ENCODE measurements at regions not wholly inside any gene's neighbourhood (a gene's known extent, or its start where the extent isn't known, plus 50 kb on each side); places are given as distances from the start of the nearest gene placed in this dataset.

DNA sequence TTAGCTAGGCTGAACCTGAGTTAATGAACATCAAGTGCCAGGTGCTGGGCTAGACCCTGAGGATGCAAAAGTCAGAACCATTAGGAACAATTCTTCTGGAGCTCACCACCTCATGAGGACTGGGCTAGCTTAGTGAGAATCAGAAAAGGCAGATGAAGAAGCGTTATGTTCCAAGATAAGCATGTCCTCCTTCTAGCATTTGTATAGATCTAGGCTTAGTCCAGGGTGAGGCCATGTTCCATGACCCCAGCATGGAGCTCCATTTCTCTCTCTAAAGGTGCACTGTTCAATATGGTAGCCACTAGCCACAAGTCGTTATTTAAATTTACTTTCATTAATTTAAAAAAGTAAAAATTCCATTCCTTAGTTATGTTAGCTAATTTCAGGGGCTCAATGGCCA is 365.3 kb upstream of the CCL2 start:
- Histone ChIP-seq H3K4me3 (ENCODE audit: low read depth, low read length) (no peak overlapping the region), H3K36me3 (no peaks in the 10 kb centered on the region), H3K9me3 (no peaks in the 10 kb centered on the region), H3K4me1 (peaks cover 11% of the 10 kb centered on the region), H3K27me3 (no peaks in the 10 kb centered on the region)
- no peak for DNase-seq
- TF ChIP-seq, protein P1, sequence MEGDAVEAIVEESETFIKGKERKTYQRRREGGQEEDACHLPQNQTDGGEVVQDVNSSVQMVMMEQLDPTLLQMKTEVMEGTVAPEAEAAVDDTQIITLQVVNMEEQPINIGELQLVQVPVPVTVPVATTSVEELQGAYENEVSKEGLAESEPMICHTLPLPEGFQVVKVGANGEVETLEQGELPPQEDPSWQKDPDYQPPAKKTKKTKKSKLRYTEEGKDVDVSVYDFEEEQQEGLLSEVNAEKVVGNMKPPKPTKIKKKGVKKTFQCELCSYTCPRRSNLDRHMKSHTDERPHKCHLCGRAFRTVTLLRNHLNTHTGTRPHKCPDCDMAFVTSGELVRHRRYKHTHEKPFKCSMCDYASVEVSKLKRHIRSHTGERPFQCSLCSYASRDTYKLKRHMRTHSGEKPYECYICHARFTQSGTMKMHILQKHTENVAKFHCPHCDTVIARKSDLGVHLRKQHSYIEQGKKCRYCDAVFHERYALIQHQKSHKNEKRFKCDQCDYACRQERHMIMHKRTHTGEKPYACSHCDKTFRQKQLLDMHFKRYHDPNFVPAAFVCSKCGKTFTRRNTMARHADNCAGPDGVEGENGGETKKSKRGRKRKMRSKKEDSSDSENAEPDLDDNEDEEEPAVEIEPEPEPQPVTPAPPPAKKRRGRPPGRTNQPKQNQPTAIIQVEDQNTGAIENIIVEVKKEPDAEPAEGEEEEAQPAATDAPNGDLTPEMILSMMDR (IDR thresholded peaks at IDR 0.05; ENCODE audit: low read depth, low read length) = no peak

DNA sequence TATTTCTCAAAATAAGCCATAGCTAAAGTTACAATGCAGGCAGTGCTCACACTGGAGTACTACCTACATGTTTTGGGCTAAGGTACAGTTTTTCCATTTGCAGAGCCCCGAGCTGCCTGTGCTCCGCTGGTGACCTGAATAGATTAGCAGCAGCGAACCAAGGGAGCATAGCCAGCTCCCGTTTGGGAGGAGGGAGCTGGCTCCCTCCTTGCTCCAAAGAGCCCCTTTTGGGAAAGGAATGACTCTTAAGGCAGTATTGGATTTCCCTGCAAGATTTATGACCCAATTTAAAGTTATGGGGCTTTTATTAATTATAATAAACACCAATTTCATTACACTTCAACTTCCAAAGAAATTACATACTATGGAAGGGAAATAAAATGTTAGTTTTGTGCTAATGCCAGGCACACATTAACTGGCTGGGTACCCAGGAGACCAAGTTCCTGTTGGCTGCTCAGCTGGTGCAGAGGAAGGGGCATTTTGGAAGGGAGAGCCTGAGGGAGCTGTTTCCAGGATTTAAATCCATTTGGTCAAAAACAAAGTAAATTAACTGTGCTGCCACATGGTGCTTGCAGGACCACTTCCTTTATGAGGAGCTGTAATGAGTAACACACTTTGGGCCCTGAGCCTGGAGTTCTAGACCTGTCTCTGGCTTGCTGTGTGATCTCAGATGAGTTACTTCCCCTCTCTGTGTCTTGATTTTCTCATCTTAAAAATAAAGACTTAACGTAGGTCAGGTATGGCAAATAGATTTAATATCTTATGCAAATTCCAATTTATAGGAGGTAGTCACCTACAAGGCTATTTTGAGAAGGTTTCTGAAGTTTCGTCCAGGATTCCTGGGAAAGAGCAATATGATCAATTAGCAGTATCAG is 362.1 kb upstream of the CCL2 start:
- Histone ChIP-seq H3K27me3 (no peaks in the 10 kb centered on the region), H3K36me3 (no peaks in the 10 kb centered on the region), H3K9me3 (no peaks in the 10 kb centered on the region), H3K4me1 (peaks cover 11% of the 10 kb centered on the region), H3K4me3 (ENCODE audit: low read depth, low read length) (no peak overlapping the region)
- TF ChIP-seq, protein P1 (IDR thresholded peaks at IDR 0.05; ENCODE audit: low read depth, low read length) = no peak
- no peak for DNase-seq

DNA sequence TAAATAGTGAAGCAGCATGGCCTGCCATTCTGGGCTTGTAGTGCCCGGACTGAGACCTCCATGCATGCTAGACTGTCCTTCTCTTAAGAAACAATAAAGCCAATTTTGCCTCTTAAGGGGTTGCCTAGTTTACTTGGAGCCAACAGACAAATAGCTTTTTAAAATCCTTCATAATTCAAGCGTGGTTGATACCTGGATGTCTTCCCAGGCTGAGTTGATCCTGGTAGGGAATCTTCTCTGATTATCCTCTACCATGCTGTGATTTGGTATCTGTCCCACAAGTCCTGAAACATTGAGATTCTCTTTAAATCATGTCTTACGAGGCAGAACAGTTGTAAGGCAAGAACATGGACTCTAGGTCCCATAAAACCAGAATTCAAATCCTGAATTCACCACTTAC is 359.6 kb upstream of the CCL2 start:
- H3K27me3 ChIP-seq = no peaks in the 10 kb centered on the region
- no peaks in the 10 kb centered on the region for H3K36me3 ChIP-seq
- no peak for DNase-seq
- no peaks in the 10 kb centered on the region for H3K4me1 ChIP-seq
- TF ChIP-seq, protein P1 (IDR thresholded peaks at IDR 0.05; ENCODE audit: low read depth, low read length) = no peak
- no peak overlapping the region for H3K4me3 ChIP-seq (ENCODE audit: low read depth, low read length)
- no peaks in the 10 kb centered on the region for H3K9me3 ChIP-seq

DNA sequence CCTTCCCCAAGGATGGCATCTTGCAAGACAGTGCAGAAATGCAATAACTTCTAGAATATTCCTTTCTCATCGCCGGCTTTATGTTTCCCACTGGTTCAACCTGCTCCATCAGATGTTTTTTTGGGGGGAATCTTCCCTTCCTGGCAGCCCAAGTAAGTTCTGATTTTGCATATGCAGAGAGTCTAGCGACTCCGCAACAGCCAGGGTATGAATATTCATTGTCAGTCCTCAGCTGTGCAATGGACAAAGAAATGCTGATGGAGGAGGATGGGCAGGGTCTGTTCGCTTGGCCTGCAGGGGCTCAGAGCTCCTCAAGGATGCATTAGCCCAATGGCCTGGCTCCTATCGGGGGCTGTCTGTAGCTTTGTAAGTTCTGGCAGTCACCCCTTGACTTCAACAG is 358.8 kb upstream of the CCL2 start:
- no peaks in the 10 kb centered on the region for H3K27me3 ChIP-seq
- no peaks in the 10 kb centered on the region for H3K36me3 ChIP-seq
- H3K4me1 ChIP-seq = no peaks in the 10 kb centered on the region
- no peak for DNase-seq
- TF ChIP-seq, protein P1 (IDR thresholded peaks at IDR 0.05; ENCODE audit: low read depth, low read length) = no peak
- no peaks in the 10 kb centered on the region for H3K9me3 ChIP-seq
- H3K4me3 ChIP-seq (ENCODE audit: low read depth, low read length) = no peak overlapping the region

DNA sequence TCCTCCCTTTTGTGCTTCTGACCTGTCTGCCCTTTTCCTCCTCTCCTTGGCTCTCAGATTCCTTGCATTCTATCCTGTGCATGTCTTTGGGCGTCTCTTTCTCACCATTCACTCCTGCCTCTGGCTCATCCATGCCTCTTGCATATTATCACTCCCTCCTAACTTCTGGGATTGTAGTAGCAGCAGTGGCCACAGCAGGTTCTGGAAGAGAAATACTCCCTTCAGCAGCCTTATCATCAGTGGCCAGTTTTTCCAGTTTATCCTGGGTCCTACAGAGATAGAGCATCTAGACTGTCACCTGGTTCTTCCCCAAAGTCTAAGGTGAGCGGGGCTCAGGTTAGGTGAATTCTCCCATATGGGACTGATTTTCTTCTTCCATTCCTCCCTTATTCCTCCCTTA is 354.0 kb upstream of the CCL2 start:
- Histone ChIP-seq H3K4me3 (ENCODE audit: low read depth, low read length) (no peak overlapping the region), H3K9me3 (no peaks in the 10 kb centered on the region), H3K4me1 (peaks cover 2% of the 10 kb centered on the region; the same call in 1 of the 2 replicates), H3K36me3 (no peaks in the 10 kb centered on the region), H3K27me3 (no peaks in the 10 kb centered on the region)
- TF ChIP-seq, protein P1 (IDR thresholded peaks at IDR 0.05; ENCODE audit: low read depth, low read length) = no peak
- no peak for DNase-seq

DNA sequence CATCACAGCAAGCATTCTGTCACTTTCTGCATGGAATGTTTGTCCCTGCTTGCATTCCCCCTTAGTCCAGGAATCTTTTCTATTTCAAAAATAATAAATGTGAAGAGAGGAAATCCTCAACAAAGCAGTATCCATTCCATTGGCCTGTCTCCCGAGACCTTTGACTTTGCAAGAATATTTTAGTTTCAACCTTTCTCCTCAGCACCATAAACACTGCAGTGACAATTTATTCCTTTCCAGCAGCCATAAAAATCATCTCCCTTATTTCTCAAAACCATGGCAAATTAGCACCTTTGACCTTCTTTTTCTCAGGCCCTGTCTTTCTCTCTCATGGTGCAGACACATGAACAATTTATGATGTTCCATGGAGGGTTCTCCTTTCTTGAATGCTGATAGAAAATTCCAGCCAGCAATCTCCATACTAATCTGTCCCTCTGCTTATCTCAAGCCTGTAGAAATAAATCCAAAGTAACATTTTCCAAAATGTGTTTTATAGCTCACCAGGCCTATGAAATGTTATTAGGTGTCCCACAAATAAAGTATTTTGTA is 352.1 kb upstream of the CCL2 start:
- TF ChIP-seq, protein P1 (IDR thresholded peaks at IDR 0.05; ENCODE audit: low read depth, low read length) = no peak
- Histone ChIP-seq H3K27me3 (no peaks in the 10 kb centered on the region), H3K9me3 (no peaks in the 10 kb centered on the region), H3K36me3 (no peaks in the 10 kb centered on the region), H3K4me1 (peaks cover 2% of the 10 kb centered on the region; the same call in 1 of the 2 replicates), H3K4me3 (ENCODE audit: low read depth, low read length) (no peak overlapping the region)
- no peak for DNase-seq
